ENCODE measurements at regions not wholly inside any gene's neighbourhood (a gene's known extent, or its start where the extent isn't known, plus 50 kb on each side); places are given as distances from the start of the nearest gene placed in this dataset.

- H3K9ac ChIP-seq (ENCODE audit: low read length) = no peak overlapping the region
- H3K4me3 ChIP-seq (ENCODE audit: low read depth in 1 of 2, low read length in 2 of 2) = no peak overlapping the region
Measured at GRCh38 chr3:26369133-26369532, 253.4 kb upstream of the LRRC3B start.

DNA sequence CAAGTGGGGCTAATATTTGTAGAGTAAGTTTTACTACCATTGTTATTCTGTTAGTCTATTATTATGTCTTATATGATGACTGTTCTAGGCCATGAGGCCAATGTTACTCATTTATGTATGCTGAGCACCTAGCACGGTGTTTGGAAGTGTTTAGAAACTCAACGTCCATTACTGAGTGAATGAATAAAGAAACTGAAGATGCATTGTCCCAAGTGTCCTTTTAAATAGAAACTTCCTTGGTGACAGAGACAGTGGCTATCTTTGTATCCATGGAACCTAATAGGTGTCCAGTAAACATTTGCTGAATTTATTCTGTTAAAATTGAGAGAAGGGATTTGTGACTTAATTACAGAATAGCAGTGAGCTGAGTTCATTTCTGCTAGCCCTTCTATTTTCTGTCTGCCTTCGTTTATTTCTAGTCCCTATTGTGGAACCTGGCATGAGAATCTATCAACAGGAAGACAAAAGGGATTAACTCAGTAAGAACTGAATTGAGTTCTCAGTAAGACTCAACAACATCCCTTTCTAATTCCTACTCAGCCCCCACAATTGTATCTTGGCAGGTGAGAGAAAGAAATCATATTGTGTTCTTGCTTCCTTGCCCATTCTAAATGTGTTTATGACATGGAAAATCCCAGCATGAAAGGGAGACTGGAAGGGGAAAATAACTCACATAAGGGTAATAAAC, 246.6 kb upstream of the LRRC3B start:
- H3K27me3 ChIP-seq (ENCODE audit: control insufficient read depth in 1 of 2, insufficient read depth in 2 of 2, low read length in 2 of 2) = no peaks in the 10 kb centered on the region
- no peaks in the 10 kb centered on the region for H3K36me3 ChIP-seq (ENCODE audit: insufficient read depth, low read length)
- no peaks in the 10 kb centered on the region for H3K9me3 ChIP-seq (ENCODE audit: low read length)
- no peaks in the 10 kb centered on the region for H3K4me1 ChIP-seq (ENCODE audit: insufficient read depth, low read length)
- no peak overlapping the region for H3K27ac ChIP-seq (ENCODE audit: low read depth, low read length)
- no peak overlapping the region for H3K9ac ChIP-seq (ENCODE audit: low read length)
- H3K4me3 ChIP-seq (ENCODE audit: low read depth in 1 of 2, low read length in 2 of 2) = no peak overlapping the region

More at GRCh38 chr3:26369133-26369532, 253.4 kb upstream of the LRRC3B start:
- H3K27me3 ChIP-seq (ENCODE audit: control insufficient read depth in 1 of 2, insufficient read depth in 2 of 2, low read length in 2 of 2) = no peaks in the 10 kb centered on the region
- no peaks in the 10 kb centered on the region for H3K9me3 ChIP-seq (ENCODE audit: low read length)
- H3K36me3 ChIP-seq (ENCODE audit: insufficient read depth, low read length) = no peaks in the 10 kb centered on the region
- H3K27ac ChIP-seq (ENCODE audit: low read depth, low read length) = no peak overlapping the region
- H3K4me1 ChIP-seq (ENCODE audit: insufficient read depth, low read length) = peaks cover 8% of the 10 kb centered on the region

DNA sequence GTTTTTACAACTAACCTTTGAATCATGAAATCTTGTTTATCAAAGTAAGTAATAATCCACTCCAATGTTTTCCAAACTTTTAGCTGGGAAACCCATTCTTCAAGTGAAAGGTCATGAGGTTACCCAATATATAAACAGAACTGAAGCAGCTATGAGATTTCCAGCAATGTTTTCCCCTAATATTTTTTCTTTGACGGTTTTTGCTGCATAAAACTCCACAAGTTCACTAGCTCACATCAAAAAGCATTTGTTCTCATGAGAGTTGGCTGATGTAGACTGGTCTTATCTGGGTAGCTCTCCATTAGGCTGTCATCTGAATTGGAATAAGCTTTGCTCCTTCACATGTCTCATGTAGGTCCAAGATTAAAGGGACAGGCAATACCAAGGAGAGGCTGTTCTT, 241.2 kb upstream of the LRRC3B start:
- Histone ChIP-seq H3K4me3 (ENCODE audit: low read depth in 1 of 2, low read length in 2 of 2) (no peak overlapping the region), H3K36me3 (ENCODE audit: insufficient read depth, low read length) (no peaks in the 10 kb centered on the region), H3K27me3 (ENCODE audit: control insufficient read depth in 1 of 2, insufficient read depth in 2 of 2, low read length in 2 of 2) (no peaks in the 10 kb centered on the region), H3K27ac (ENCODE audit: low read depth, low read length) (no peak overlapping the region), H3K4me1 (ENCODE audit: insufficient read depth, low read length) (no peaks in the 10 kb centered on the region), H3K9me3 (ENCODE audit: low read length) (no peaks in the 10 kb centered on the region), H3K9ac (ENCODE audit: low read length) (no peak overlapping the region)

GRCh38 chr3:26406636-26407035, 215.9 kb upstream of the LRRC3B start:
- H3K27me3 ChIP-seq (ENCODE audit: control insufficient read depth in 1 of 2, insufficient read depth in 2 of 2, low read length in 2 of 2) = no peaks in the 10 kb centered on the region
- H3K9me3 ChIP-seq (ENCODE audit: low read length) = no peaks in the 10 kb centered on the region
- H3K36me3 ChIP-seq (ENCODE audit: insufficient read depth, low read length) = no peaks in the 10 kb centered on the region
- no peak overlapping the region for H3K27ac ChIP-seq (ENCODE audit: low read depth, low read length)
- no peak overlapping the region for H3K4me3 ChIP-seq (ENCODE audit: low read depth in 1 of 2, low read length in 2 of 2)
- H3K9ac ChIP-seq (ENCODE audit: low read length) = no peak overlapping the region
- H3K4me1 ChIP-seq (ENCODE audit: insufficient read depth, low read length) = no peaks in the 10 kb centered on the region

DNA sequence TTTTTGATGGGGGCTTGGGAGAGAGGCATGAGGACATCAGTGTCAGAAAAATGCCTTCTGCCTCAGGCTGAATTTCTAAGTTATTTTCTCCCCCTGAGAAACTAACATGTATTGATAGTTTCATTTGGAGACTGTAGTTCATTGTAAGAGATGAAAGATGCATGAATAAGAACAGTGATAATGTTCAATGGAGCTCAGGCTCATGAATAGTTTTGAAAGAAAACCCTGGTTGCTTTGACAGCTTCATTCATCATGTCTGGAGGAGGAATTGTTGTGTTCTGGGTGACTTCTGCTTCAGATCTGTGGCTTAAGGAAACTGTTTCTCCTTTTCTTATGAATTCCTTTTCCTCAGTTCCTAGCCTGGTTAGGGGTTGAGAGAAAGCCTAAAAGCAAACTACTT, 204.0 kb upstream of the LRRC3B start:
- no peak overlapping the region for H3K4me3 ChIP-seq (ENCODE audit: low read depth in 1 of 2, low read length in 2 of 2)
- no peaks in the 10 kb centered on the region for H3K4me1 ChIP-seq (ENCODE audit: insufficient read depth, low read length)
- no peaks in the 10 kb centered on the region for H3K9me3 ChIP-seq (ENCODE audit: low read length)
- H3K27me3 ChIP-seq (ENCODE audit: control insufficient read depth in 1 of 2, insufficient read depth in 2 of 2, low read length in 2 of 2) = no peaks in the 10 kb centered on the region
- H3K9ac ChIP-seq (ENCODE audit: low read length) = no peak overlapping the region
- no peaks in the 10 kb centered on the region for H3K36me3 ChIP-seq (ENCODE audit: insufficient read depth, low read length)
- H3K27ac ChIP-seq (ENCODE audit: low read depth, low read length) = no peak overlapping the region

GRCh38 chr3:26422415-26422814, 200.2 kb upstream of the LRRC3B start:
- Histone ChIP-seq H3K27ac (ENCODE audit: low read depth, low read length) (no peak overlapping the region), H3K9ac (ENCODE audit: low read length) (no peak overlapping the region), H3K27me3 (ENCODE audit: control insufficient read depth in 1 of 2, insufficient read depth in 2 of 2, low read length in 2 of 2) (no peaks in the 10 kb centered on the region), H3K36me3 (ENCODE audit: insufficient read depth, low read length) (no peaks in the 10 kb centered on the region), H3K4me3 (ENCODE audit: low read depth in 1 of 2, low read length in 2 of 2) (no peak overlapping the region), H3K9me3 (ENCODE audit: low read length) (no peaks in the 10 kb centered on the region), H3K4me1 (ENCODE audit: insufficient read depth, low read length) (no peaks in the 10 kb centered on the region)

- Histone ChIP-seq H3K27ac (ENCODE audit: low read depth, low read length) (no peak overlapping the region), H3K9ac (ENCODE audit: low read length) (no peak overlapping the region), H3K4me1 (ENCODE audit: insufficient read depth, low read length) (no peaks in the 10 kb centered on the region), H3K27me3 (ENCODE audit: control insufficient read depth in 1 of 2, insufficient read depth in 2 of 2, low read length in 2 of 2) (no peaks in the 10 kb centered on the region), H3K36me3 (ENCODE audit: insufficient read depth, low read length) (no peaks in the 10 kb centered on the region), H3K9me3 (ENCODE audit: low read length) (no peaks in the 10 kb centered on the region), H3K4me3 (ENCODE audit: low read depth in 1 of 2, low read length in 2 of 2) (no peak overlapping the region)
Measured at GRCh38 chr3:26425076-26425475, 197.5 kb upstream of the LRRC3B start.

DNA sequence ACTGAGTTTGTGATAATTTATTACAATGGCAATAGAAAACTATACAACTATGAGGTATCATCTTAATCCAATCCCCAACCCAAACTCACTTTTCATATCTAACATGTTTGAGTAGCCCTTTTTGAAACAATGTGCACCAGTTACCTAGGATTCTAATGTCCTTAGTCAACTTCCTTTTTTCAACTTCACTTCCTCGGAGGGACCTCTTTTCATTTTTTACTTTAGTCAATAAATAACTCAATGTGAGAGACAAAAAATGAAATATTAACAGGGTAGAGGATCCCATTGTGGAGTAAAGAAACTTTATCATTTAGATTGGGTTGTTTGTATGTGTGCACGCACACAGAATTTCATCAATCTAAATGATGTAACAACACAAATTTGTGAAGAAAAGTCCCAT, 193.6 kb upstream of the LRRC3B start:
- Histone ChIP-seq H3K4me1 (ENCODE audit: insufficient read depth, low read length) (no peaks in the 10 kb centered on the region), H3K4me3 (ENCODE audit: low read depth in 1 of 2, low read length in 2 of 2) (no peak overlapping the region), H3K9me3 (ENCODE audit: low read length) (no peaks in the 10 kb centered on the region), H3K36me3 (ENCODE audit: insufficient read depth, low read length) (no peaks in the 10 kb centered on the region), H3K27ac (ENCODE audit: low read depth, low read length) (no peak overlapping the region), H3K9ac (ENCODE audit: low read length) (no peak overlapping the region), H3K27me3 (ENCODE audit: control insufficient read depth in 1 of 2, insufficient read depth in 2 of 2, low read length in 2 of 2) (no peaks in the 10 kb centered on the region)

DNA sequence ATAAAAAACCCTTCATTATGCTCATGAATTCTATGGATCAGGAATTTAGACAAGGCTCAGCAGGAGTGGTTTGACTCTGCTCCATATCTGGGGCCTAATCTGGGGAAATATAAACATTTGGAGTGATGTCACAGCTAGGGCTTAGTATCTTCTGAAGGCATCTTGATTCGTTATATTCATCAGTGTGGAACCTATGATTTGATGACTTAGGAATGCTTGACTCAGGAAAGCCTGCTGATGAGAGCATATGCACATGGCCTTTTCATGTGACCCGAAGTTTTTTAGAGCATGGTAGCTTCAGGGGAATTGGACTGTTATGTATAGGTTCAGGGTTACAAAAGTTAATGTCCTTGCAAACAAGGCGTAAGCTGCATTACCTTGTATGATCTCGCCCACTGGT, 184.9 kb upstream of the LRRC3B start:
- Histone ChIP-seq H3K9me3 (ENCODE audit: low read length) (no peaks in the 10 kb centered on the region), H3K36me3 (ENCODE audit: insufficient read depth, low read length) (no peaks in the 10 kb centered on the region), H3K27me3 (ENCODE audit: control insufficient read depth in 1 of 2, insufficient read depth in 2 of 2, low read length in 2 of 2) (no peaks in the 10 kb centered on the region), H3K4me1 (ENCODE audit: insufficient read depth, low read length) (no peaks in the 10 kb centered on the region), H3K9ac (ENCODE audit: low read length) (no peak overlapping the region), H3K4me3 (ENCODE audit: low read depth in 1 of 2, low read length in 2 of 2) (no peak overlapping the region), H3K27ac (ENCODE audit: low read depth, low read length) (no peak overlapping the region)

GRCh38 chr3:26438325-26438940, 184.1 kb upstream of the LRRC3B start:
- Histone ChIP-seq H3K27me3 (ENCODE audit: control insufficient read depth in 1 of 2, insufficient read depth in 2 of 2, low read length in 2 of 2) (no peaks in the 10 kb centered on the region), H3K9ac (ENCODE audit: low read length) (no peak overlapping the region), H3K9me3 (ENCODE audit: low read length) (no peaks in the 10 kb centered on the region), H3K27ac (ENCODE audit: low read depth, low read length) (no peak overlapping the region), H3K4me1 (ENCODE audit: insufficient read depth, low read length) (no peaks in the 10 kb centered on the region), H3K36me3 (ENCODE audit: insufficient read depth, low read length) (no peaks in the 10 kb centered on the region), H3K4me3 (ENCODE audit: low read depth in 1 of 2, low read length in 2 of 2) (no peak overlapping the region)

GRCh38 chr3:26438981-26439884, 183.3 kb upstream of the LRRC3B start:
- H3K36me3 ChIP-seq (ENCODE audit: insufficient read depth, low read length) = no peaks in the 10 kb centered on the region
- no peak overlapping the region for H3K27ac ChIP-seq (ENCODE audit: low read depth, low read length)
- H3K9me3 ChIP-seq (ENCODE audit: low read length) = no peaks in the 10 kb centered on the region
- H3K4me1 ChIP-seq (ENCODE audit: insufficient read depth, low read length) = no peaks in the 10 kb centered on the region
- no peaks in the 10 kb centered on the region for H3K27me3 ChIP-seq (ENCODE audit: control insufficient read depth in 1 of 2, insufficient read depth in 2 of 2, low read length in 2 of 2)
- H3K9ac ChIP-seq (ENCODE audit: low read length) = no peak overlapping the region
- no peak overlapping the region for H3K4me3 ChIP-seq (ENCODE audit: low read depth in 1 of 2, low read length in 2 of 2)
